Stimulated activated effector memory CD8-positive, alpha-beta T cell treated with anti-CD3 and anti-CD28 coated beads, Interleukin-12 subunit alpha, Interleukin-12 subunit beta, amount 100 ng/mL, for 72 hours (primary cell): ENCODE measurements at regions not wholly inside any gene's neighbourhood (a gene's known extent, or its start where the extent isn't known, plus 50 kb on each side); places are given as distances from the start of the nearest gene placed in this dataset.

ENCODE experiments used
- ATAC-seq: fragments of 150-1000 bp; cut with Tn5 transposase; 2 replicates; pipeline ENCODE4 v1.10.0; 2021
- DNase-seq, 2 donors: peaks; one replicate each; pipeline ENCODE4 v3.0.0; 2021 to 2022; ENCODE audit warnings: low spot score in 2 of 2
- H3K27ac Mint-ChIP-seq: one replicate; pipeline ENCODE4 v1.8.0; 2022; ENCODE audit warnings: mild to moderate bottlenecking, mixed read lengths
- H3K36me3 Mint-ChIP-seq: one replicate; pipeline ENCODE4 v1.8.0; 2022; ENCODE audit warnings: mild to moderate bottlenecking, mixed read lengths
- H3K4me1 Mint-ChIP-seq: one replicate; pipeline ENCODE4 v1.8.0; 2022; ENCODE audit warnings: mixed read lengths
- H3K4me3 Mint-ChIP-seq: one replicate; pipeline ENCODE4 v1.8.0; 2022; ENCODE audit warnings: mild to moderate bottlenecking, mixed read lengths
- H3K9me3 Mint-ChIP-seq: one replicate; pipeline ENCODE4 v1.8.0; 2022; ENCODE audit warnings: mixed read lengths

DNA sequence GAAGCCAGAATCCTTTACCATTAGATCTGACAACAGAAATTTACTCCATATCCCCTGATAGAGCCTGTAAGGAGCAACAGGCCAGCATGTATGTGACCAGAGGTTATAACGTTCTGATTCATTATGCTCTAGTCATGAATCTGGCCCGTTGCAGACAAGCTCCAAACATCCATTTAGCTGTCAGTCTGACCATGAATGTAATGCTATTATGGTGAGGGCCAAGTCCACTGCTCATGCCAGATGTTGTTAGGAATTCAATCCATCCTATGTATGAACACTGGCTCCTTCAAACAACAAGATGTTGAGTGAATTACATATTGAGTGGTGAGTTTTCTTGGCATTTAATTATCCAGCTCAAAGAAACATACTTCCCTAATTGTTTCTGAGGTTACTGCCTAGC lies 610.1 kb upstream of the ANKRD30A start:
- Mint-ChIP-seq H3K4me3 (no peak overlapping the region), H3K4me1 (no peaks in the 10 kb centered on the region), H3K27ac (no peak overlapping the region), H3K36me3 (no peaks in the 10 kb centered on the region), H3K9me3 (peaks cover 18% of the 10 kb centered on the region)
- no peak for ATAC-seq
- DNase-seq, result no peak

DNA sequence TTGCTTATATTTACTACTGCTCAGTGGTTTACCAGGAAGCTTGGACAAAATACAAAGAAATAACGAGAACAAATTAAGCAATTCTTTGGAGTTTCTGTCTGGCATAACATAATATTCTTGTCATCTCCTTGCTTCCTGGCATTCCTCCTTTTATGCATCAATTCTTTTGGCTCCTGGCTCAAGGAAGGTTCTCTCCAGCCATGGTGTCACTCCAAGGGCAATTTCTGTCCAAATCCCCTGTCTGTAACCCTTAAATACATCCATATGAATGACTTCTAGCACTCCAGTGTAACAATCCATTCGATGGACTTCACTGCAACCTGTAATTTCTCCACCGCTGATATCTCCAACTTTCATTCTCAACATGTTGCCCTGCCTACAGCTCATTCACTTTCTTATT lies 617.7 kb upstream of the ANKRD30A start:
- no peak for DNase-seq
- Mint-ChIP-seq H3K4me1 (no peaks in the 10 kb centered on the region), H3K9me3 (peaks cover 10% of the 10 kb centered on the region), H3K27ac (no peak overlapping the region), H3K36me3 (no peaks in the 10 kb centered on the region), H3K4me3 (no peak overlapping the region)
- no peak for ATAC-seq

DNA sequence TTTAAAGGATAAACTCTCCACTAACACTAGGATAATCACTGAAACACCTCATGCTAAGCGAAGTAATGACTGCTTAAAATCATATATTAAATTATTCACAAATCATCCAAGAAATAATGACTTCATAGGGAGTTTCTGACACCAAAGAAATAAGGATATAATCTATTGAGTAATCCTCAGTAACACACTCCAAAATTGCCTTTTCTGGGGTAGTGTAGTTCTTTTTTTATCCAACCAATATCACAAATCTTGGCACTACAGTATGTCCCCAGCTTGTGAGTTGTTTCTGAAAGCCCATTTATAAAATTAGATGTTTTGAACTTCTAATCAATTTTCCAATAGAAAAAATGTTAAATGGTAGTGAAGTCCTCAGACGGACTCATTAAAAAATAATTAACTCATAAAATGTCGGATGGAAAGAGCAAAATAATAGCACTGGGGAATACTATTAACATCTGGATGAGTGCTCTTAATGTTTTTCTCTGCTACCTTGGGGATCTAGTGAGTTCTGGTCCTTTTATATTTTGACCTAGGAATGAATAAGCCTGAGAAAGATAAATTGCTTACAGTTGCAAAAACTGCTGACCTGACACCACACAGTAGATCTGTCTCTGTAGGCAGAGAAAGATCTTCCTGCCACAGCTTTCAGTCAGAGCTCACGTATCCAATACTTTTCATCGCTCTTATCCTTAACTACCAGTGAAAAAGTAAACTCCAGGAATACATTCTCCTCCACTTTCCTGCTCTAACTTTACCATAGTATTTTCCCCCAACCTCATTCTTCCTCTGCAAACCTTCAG lies 618.5 kb upstream of the ANKRD30A start:
- no peak for ATAC-seq
- Mint-ChIP-seq H3K9me3 (peaks cover 9% of the 10 kb centered on the region), H3K4me1 (no peaks in the 10 kb centered on the region), H3K36me3 (no peaks in the 10 kb centered on the region), H3K4me3 (no peak overlapping the region), H3K27ac (no peak overlapping the region)
- DNase-seq, result no peak

DNA sequence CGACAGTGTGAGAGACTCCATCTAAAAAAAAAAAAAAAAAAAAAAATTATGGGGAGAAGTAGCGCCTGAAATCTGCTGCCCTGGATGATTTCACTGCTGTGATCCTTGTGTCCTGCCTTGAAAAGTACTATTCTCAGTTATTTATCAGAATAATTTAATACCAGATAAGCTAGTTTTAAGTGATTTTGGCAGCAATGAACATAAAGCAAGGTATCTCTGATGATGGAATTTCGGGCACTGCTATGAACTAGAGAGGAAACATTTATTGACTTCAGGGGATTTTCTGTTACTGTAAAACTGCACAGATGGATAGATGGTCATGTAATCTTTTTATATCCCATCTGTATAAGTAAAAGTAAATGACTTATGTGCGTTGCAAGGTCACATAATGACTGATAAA lies 619.1 kb upstream of the ANKRD30A start:
- DNase-seq, result no peak
- Mint-ChIP-seq H3K27ac (no peak overlapping the region), H3K9me3 (peaks cover 8% of the 10 kb centered on the region), H3K4me3 (no peak overlapping the region), H3K4me1 (no peaks in the 10 kb centered on the region), H3K36me3 (no peaks in the 10 kb centered on the region)
- no peak for ATAC-seq

DNA sequence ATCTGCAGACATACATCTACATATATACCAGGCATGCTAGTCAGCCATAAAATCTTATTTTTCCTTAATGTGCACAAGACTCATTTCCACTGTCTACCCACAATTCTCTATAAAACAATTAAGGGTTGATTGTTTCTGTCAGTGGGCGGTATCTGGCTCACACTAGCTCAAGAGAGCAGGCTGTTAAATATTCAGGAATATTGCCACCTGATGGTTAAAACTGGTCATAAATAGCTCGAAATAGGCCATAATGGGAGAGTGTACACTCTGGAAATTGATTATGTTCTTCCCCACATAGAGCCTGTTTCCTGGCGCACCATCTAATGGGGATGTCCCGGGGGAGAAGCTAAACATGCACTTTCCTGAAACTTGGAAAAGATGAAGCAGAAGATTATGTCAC lies 620.6 kb upstream of the ANKRD30A start:
- H3K4me3 Mint-ChIP-seq, result no peak overlapping the region
- no peaks in the 10 kb centered on the region for H3K36me3 Mint-ChIP-seq
- DNase-seq (no peak), ATAC-seq (no peak)
- no peak overlapping the region for H3K27ac Mint-ChIP-seq
- H3K4me1 Mint-ChIP-seq, result no peaks in the 10 kb centered on the region
- peaks cover 8% of the 10 kb centered on the region for H3K9me3 Mint-ChIP-seq

DNA sequence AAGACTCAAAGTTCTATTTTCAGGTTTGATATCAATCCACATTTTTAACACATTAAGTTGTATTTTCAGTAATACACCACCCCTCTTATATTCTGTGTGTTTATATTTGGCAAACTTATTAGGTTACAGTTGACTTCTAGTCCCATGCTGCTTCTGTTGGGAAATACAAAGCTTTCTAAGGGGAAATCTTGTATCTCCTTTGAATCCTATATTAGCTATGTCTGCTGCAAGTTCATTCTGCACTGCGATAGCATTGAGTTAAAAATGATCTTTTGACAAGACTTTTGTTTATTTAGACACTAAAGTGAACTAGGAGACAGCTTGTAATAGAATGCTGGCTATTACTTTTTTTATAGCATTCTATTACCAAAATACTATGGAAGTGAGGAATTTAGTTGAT lies 625.1 kb upstream of the ANKRD30A start:
- H3K4me3 Mint-ChIP-seq, result no peak overlapping the region
- H3K4me1 Mint-ChIP-seq, result no peaks in the 10 kb centered on the region
- no peak for ATAC-seq
- no peaks in the 10 kb centered on the region for H3K36me3 Mint-ChIP-seq
- peaks cover 10% of the 10 kb centered on the region for H3K9me3 Mint-ChIP-seq
- H3K27ac Mint-ChIP-seq, result no peak overlapping the region
- no peak for DNase-seq

DNA sequence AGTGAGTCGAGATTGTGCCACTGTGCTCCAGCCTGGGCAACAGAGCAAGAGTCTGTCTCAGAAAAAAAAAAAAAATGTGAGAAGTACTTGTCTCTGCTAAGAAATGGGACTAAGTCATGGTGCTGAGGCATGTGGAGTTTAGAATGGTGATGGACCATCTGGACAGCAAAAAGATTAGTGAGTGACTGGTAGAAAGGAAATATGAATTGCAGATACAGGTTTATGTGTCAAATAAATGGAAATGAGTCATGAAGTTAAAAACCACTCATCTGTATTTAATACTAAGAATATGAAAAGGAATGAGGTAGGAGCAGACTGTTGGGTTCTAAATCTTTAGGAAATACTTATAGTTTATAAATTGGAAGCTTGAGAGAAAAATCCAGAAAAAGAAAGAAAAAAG lies 625.7 kb upstream of the ANKRD30A start:
- Mint-ChIP-seq H3K36me3 (no peaks in the 10 kb centered on the region), H3K27ac (no peak overlapping the region), H3K4me1 (no peaks in the 10 kb centered on the region), H3K9me3 (peaks cover 10% of the 10 kb centered on the region), H3K4me3 (no peak overlapping the region)
- DNase-seq (no peak), ATAC-seq (no peak)

DNA sequence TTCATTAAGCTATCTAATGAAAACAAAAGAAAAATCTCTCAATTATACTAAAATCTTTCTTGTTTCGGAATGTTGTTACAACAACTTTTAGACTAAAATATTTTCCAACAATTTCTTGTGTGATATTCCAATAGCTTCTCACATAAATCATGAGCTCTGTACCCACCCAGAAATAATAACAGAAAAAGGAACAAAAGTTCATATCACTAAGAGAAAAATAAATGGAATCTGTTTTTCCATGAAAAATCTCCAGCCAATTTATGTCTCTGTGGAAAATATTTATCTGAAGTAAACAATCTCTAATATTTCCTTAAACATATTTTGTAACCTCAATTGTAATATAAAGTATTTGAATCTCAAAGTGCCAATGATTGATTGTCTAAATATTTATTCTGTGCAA lies 628.6 kb upstream of the ANKRD30A start:
- no peak overlapping the region for H3K4me3 Mint-ChIP-seq
- H3K4me1 Mint-ChIP-seq, result no peaks in the 10 kb centered on the region
- no peaks in the 10 kb centered on the region for H3K36me3 Mint-ChIP-seq
- peaks cover 7% of the 10 kb centered on the region for H3K9me3 Mint-ChIP-seq
- H3K27ac Mint-ChIP-seq, result no peak overlapping the region
- no peak for DNase-seq
- ATAC-seq, result no peak

DNA sequence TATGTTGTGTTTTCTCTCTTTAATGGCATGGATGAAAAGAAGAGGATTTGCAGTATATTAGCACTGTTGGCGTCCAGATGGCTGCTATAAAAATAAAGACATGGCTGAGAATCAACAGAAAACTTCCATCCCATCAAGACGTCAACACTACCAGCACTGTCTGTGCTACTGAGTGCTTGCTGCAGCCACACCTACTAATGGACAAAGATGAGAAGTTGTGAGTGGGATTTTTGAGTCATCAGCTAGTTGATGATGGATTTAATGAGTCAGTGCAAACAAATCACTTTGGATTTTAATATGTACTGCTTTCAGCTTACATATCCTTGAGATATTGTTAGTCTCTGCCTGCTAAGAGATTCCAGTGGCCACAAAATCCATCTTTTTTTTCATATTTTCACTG lies 631.0 kb upstream of the ANKRD30A start:
- ATAC-seq, result no peak
- no peak overlapping the region for H3K27ac Mint-ChIP-seq
- peaks cover 10% of the 10 kb centered on the region for H3K9me3 Mint-ChIP-seq
- H3K36me3 Mint-ChIP-seq, result no peaks in the 10 kb centered on the region
- DNase-seq, result no peak
- H3K4me1 Mint-ChIP-seq, result no peaks in the 10 kb centered on the region
- no peak overlapping the region for H3K4me3 Mint-ChIP-seq

DNA sequence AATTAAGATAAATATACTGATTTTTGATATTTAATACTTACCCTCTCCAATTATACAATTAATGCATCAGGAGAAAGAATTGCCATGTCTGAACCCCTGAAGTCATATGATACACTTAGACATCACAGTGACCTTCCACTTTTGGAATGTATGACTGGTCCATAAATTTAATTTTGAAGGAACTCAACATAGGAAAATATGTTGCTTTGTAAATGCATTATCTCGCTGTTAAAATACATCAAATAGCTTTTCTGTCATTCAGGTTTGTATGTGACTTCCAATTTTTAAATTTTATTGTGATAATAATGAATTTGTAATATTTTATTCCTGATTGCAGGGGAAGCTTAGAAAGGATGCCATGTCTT lies 631.9 kb upstream of the ANKRD30A start:
- DNase-seq (no peak), ATAC-seq (no peak)
- Mint-ChIP-seq H3K4me1 (no peaks in the 10 kb centered on the region), H3K27ac (no peak overlapping the region), H3K9me3 (peaks cover 10% of the 10 kb centered on the region), H3K4me3 (no peak overlapping the region), H3K36me3 (no peaks in the 10 kb centered on the region)

DNA sequence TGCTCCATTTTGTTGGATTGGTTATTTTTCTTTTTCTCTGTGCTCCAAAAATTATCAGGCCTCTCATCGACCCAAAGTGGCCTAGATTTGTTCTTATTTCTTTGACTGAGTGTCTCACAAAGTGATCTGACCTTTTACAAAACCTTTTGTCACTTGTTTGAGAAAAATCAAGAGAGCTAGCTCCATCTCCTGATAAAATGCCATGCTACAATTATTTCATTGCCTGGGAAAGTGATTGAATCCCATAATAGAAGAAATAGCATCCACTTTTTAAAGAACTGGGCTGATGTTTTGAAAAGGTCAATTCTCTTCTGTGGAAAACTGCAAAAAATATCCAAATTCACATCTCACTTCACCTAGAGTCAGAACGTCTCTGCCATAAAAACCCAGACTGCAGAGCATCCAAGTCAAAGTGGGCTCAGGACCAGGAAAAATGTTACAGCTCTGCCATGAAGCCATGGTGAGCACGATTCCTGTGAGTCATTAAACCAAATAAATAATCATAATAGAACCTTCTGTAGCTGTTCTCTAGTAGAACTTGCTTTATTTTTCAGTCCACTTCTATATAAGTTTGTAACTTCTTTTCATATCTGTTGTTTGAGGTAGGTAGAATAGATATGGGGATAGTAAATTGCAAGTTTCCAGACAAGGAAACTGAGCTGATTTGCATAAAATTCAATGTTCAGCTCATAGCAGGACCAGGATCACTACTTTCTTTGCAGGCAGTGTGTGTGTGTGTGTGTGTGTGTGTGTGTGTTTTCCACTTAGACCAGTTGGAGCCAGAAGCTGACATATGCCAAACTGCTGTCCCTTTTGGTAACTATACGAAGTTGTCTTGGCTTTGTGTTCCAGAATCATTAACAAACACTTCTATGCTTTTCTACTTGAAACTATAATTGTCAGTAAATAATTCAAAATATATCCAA lies 632.5 kb upstream of the ANKRD30A start:
- Mint-ChIP-seq H3K4me1 (no peaks in the 10 kb centered on the region), H3K4me3 (no peak overlapping the region), H3K27ac (no peak overlapping the region), H3K36me3 (no peaks in the 10 kb centered on the region), H3K9me3 (peaks cover 13% of the 10 kb centered on the region)
- ATAC-seq (no peak), DNase-seq (no peak)

DNA sequence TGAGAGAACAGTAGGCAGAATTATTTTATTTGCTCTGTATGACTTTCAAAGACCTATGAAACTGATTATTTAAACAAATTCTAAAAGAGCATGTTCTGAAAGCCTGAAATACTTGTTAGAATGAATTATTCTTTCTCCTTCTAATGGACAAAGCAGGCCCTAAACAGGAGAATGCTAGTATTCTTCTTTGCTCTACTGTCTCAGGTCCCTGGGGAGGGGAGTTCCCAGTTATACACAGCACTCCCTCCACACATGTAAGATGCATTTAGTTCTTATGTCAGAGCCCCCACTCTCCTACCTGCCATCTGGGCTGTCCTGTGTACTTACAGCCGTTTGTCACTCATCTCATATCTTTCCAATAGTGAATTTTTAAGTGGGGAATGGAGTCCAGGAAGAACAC lies 633.5 kb upstream of the ANKRD30A start:
- H3K4me1 Mint-ChIP-seq, result no peaks in the 10 kb centered on the region
- DNase-seq, result no peak
- H3K36me3 Mint-ChIP-seq, result no peaks in the 10 kb centered on the region

DNA sequence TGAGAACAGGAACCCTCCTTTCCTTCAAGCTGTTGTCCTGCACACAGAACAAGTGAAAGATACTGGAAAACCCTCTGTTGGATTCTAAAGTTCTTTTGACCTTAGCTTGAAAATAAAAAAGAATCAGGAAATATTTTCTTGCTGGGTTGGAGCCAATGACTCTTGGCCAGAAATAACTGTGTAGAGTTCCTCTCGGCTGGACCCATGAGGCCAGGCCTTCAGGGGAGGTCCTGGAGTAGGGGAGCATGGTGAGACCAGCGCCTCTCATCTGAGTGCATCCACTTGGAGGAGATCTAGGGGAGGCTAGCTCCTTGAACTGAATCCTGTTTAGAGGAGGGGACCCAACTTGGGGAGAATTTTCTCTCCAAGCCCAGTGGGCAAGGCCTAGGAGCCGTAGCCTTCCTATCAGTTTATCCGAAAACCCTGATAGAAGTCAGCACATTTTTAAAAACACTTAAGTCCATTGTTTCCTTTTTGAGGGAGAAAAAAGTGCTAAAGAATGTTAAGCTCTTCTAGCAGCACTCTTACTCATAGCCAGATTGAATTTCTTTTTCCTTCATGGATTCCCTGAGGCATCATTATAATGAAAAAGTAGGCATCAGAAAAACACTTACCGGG lies 635.7 kb upstream of the ANKRD30A start:
- DNase-seq (no peak), ATAC-seq (no peak)
- Mint-ChIP-seq H3K9me3 (peaks cover 11% of the 10 kb centered on the region), H3K27ac (no peak overlapping the region), H3K4me1 (no peaks in the 10 kb centered on the region), H3K36me3 (no peaks in the 10 kb centered on the region), H3K4me3 (no peak overlapping the region)

More for the DNA sequence above, 633.5 kb upstream of the ANKRD30A start:
- H3K4me3 Mint-ChIP-seq, result no peak overlapping the region
- peaks cover 11% of the 10 kb centered on the region for H3K9me3 Mint-ChIP-seq
- no peak overlapping the region for H3K27ac Mint-ChIP-seq
- no peak for ATAC-seq

DNA sequence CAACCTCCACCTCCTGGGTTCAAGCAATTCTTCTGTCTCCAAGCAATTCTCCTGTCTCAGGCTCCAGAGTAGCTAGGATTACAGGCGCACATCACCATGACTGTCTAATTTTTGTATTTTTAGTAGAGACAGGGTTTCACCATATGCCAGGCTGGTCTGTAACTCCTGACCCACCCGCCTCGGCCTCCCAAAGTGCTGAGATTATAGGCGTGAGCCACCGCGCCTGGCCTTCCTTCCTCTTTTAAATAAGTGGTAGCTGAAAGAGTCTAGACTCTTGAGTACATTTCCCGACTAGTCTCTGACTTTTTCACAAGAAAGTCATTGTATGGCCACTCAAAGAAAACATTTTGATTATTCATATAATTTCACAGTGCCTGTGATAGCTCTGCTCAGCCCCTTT lies 636.2 kb upstream of the ANKRD30A start:
- H3K9me3 Mint-ChIP-seq, result peaks cover 16% of the 10 kb centered on the region
- H3K36me3 Mint-ChIP-seq, result no peaks in the 10 kb centered on the region
- ATAC-seq (no peak), DNase-seq (no peak)
- no peak overlapping the region for H3K27ac Mint-ChIP-seq
- no peaks in the 10 kb centered on the region for H3K4me1 Mint-ChIP-seq
- no peak overlapping the region for H3K4me3 Mint-ChIP-seq

DNA sequence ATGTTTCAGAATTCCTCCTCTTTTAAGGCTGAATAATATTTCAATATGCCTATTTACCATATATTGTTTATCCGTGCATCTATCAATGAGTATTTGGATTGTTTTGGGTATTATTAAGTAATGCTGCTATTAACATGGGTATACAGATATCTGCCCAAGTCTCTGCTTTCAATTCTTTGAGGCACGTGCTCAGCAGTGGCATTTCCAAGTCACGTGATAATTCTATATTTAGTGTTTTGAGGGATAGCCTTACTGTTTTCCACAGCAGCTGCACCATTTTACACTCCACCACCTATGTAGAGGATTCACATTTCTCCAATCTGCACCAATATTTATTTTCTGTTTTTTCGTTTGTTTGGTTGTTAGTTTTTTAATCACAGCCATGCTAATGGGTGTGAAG lies 636.8 kb upstream of the ANKRD30A start:
- no peaks in the 10 kb centered on the region for H3K36me3 Mint-ChIP-seq

DNA sequence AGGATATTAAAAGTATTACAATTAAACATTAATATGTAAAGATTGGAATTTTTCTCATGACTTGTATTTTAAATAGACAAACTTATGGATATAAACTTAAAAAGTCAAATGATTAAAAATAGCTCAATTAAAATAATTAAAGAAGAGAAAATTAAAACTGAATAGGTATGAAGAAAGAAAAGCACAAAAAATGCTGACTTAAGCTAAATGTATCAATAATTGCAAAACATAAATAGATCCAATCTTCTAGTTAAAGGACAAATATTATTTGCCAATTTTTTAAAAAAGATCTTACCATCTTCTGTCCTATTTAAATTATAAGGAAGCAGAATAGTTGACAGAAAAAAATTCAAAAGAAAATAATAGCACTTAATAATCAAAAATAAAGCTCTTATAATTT lies 646.3 kb upstream of the ANKRD30A start:
- no peak overlapping the region for H3K27ac Mint-ChIP-seq
- H3K4me3 Mint-ChIP-seq, result no peak overlapping the region
- no peak for ATAC-seq

More for the DNA sequence above, 636.8 kb upstream of the ANKRD30A start:
- no peak overlapping the region for H3K27ac Mint-ChIP-seq
- no peaks in the 10 kb centered on the region for H3K4me1 Mint-ChIP-seq
- no peak for ATAC-seq
- DNase-seq, result no peak
- H3K9me3 Mint-ChIP-seq, result peaks cover 13% of the 10 kb centered on the region
- no peak overlapping the region for H3K4me3 Mint-ChIP-seq

More for the DNA sequence above, 646.3 kb upstream of the ANKRD30A start:
- Mint-ChIP-seq H3K36me3 (no peaks in the 10 kb centered on the region), H3K4me1 (no peaks in the 10 kb centered on the region), H3K9me3 (peaks cover 8% of the 10 kb centered on the region)
- no peak for DNase-seq
